HCT116 (cell line): ENCODE measurements at regions not wholly inside any gene's neighbourhood (a gene's known extent, or its start where the extent isn't known, plus 50 kb on each side); places are given as distances from the start of the nearest gene placed in this dataset.

Source experiments
- ATAC-seq: fragments of 200-7000 bp; cut with Tn5 transposase; 2 replicates; pipeline ENCODE4 v1.9.1; 2020; ENCODE audit warnings: mild to moderate bottlenecking, moderate library complexity
- BruUV-seq: library from RNA; stranded (reverse); fragments of 400-500 nt; replicated peaks from 2 replicates; lab custom pipeline; 2021; lab: Mats Ljungman, UMichigan
- CTCF ChIA-PET: fragments of 300-600 bp; sonication (Branson Sonifier 250); formaldehyde crosslinking; loops from one replicate; lab custom pipeline; 2021; ENCODE audit warnings: antibody characterized with exemption; lab: Charles Lee
- POLR2A ChIA-PET: fragments of 300-600, 350-600 bp; sonication (Branson Sonifier 250); formaldehyde crosslinking; loops from one replicate; lab custom pipeline; 2021; ENCODE audit warnings: antibody characterized with exemption; lab: Charles Lee
- RAD21 ChIA-PET, 2 experiments: fragments of 300-600 bp; sonication (Branson Sonifier 250); formaldehyde crosslinking; loops; one replicate each; lab custom pipeline; 2023; ENCODE audit warnings: low total read pairs in 2 of 2; ENCODE audit not compliant: uncharacterized antibody in 2 of 2, unreplicated experiment in 2 of 2, low non-redundant PET in 1 of 2; lab: Charles Lee
- DNase-seq: peaks from one replicate; pipeline ENCODE4 v3.0.0-alpha.2; 2010; ENCODE audit warnings: low read depth, low spot score
- H2AFZ ChIP-seq: fragments of 200-600 bp; shearing (Covaris generic), sonication (generic); 2 replicates; pipeline ENCODE4 v1.6.1; 2017; ENCODE audit warnings: low read depth, mixed run types, mixed read lengths, antibody characterized with exemption, low read length; ENCODE audit not compliant: poor library complexity, severe bottlenecking
- H3K27ac ChIP-seq: 2 replicates; pipeline ENCODE4 v1.5.1; 2012; ENCODE audit warnings: low read depth, low read length
- H3K27me3 ChIP-seq: fragments of 200-600 bp; sonication (generic); 2 replicates; pipeline ENCODE4 v1.6.1; 2016; ENCODE audit warnings: mixed run types, low read length, mixed read lengths; ENCODE audit not compliant: insufficient read depth
- H3K36me3 ChIP-seq, 2 experiments: fragments of 200-500 bp in 1 of 2; fragments of 200-600 bp in 1 of 2; sonication (Bioruptor generic) in 1 of 2; sonication (generic) in 1 of 2; 2 replicates each; pipeline versions ENCODE4 v1.5.1 to v1.6.1; 2014 to 2016; ENCODE audit warnings: low read length in 2 of 2, inconsistent platforms in 1 of 2, mixed read lengths in 1 of 2, mixed run types in 1 of 2; ENCODE audit not compliant: insufficient read depth in 2 of 2, control insufficient read depth in 1 of 2
- H3K4me1 ChIP-seq, 2 experiments: fragments of 200-600 bp in 1 of 2; sonication (generic) in 1 of 2; 2 replicates each; pipeline versions ENCODE4 v1.5.1 to v1.6.1; 2012 to 2017; ENCODE audit warnings: low read length in 2 of 2, inconsistent platforms in 1 of 2, mild to moderate bottlenecking in 1 of 2, mixed read lengths in 1 of 2, mixed run types in 1 of 2, moderate library complexity in 1 of 2; ENCODE audit not compliant: insufficient read depth in 2 of 2, control insufficient read depth in 1 of 2
- H3K4me2 ChIP-seq: fragments of 200-600 bp; sonication (generic); 2 replicates; pipeline ENCODE4 v1.6.1; 2017; ENCODE audit warnings: mixed run types, low read length, mixed read lengths
- H3K4me3 ChIP-seq, 2 experiments: fragments of 200-600 bp in 1 of 2; sonication (generic) in 1 of 2; replicated peaks in 1 of 2; 2 replicates each; pipeline ENCODE4 v1.5.1; 2011 to 2016; ENCODE audit warnings: low read length in 2 of 2, control low read depth in 1 of 2, low read depth in 1 of 2, mild to moderate bottlenecking in 1 of 2, mixed read lengths in 1 of 2, mixed run types in 1 of 2
- H3K79me2 ChIP-seq: fragments of 200-600 bp; sonication (generic); 2 replicates; pipeline ENCODE4 v1.6.1; 2017; ENCODE audit warnings: mild to moderate bottlenecking, mixed run types, low read length, moderate library complexity, mixed read lengths; ENCODE audit not compliant: insufficient read depth
- H3K9ac ChIP-seq: fragments of 200-600 bp; sonication (generic); 2 replicates; pipeline ENCODE4 v1.6.1; 2016; ENCODE audit warnings: low read length, mixed read lengths
- H3K9me2 ChIP-seq: fragments of 200-600 bp; sonication (generic), shearing (Covaris generic); 2 replicates; pipeline ENCODE4 v1.6.1; 2017; ENCODE audit warnings: mixed run types, mild to moderate bottlenecking, moderate library complexity; ENCODE audit not compliant: insufficient read depth
- H3K9me3 ChIP-seq, 2 experiments: fragments of 200-500 bp in 1 of 2; fragments of 200-600 bp in 1 of 2; sonication (Bioruptor generic) in 1 of 2; sonication (generic) in 1 of 2; 2 replicates each; pipeline ENCODE4 v1.6.1; 2014 to 2017; ENCODE audit warnings: low read length in 2 of 2, mixed read lengths in 2 of 2, inconsistent platforms in 1 of 2, low read depth in 1 of 2, mild to moderate bottlenecking in 1 of 2, mixed run types in 1 of 2, moderate library complexity in 1 of 2; ENCODE audit not compliant: control insufficient read depth in 1 of 2, insufficient read depth in 1 of 2
- H4K20me1 ChIP-seq: fragments of 200-600 bp; sonication (generic), shearing (Covaris generic); 2 replicates; pipeline ENCODE4 v1.6.1; 2017; ENCODE audit warnings: mixed run types, mild to moderate bottlenecking, moderate library complexity; ENCODE audit not compliant: insufficient read depth
- CBX3 ChIP-seq: IDR thresholded peaks from 2 replicates; pipeline ENCODE4 v1.6.1; 2012; ENCODE audit warnings: low read depth
- CEBPB ChIP-seq: IDR thresholded peaks from 2 replicates; pipeline ENCODE4 v1.6.1; 2012; ENCODE audit warnings: low read depth
- CTCF ChIP-seq, 3 experiments: fragments of 200-600 bp in 1 of 3; sonication (generic) in 1 of 3; IDR thresholded peaks in 2 of 3; conservative IDR thresholded peaks in 1 of 3; 2 replicates each; pipeline ENCODE4 v1.5.1; 2012 to 2017; ENCODE audit warnings: low read depth in 2 of 3, low read length in 2 of 3, antibody characterized with exemption in 1 of 3, borderline replicate concordance in 1 of 3, control low read depth in 1 of 3, mild to moderate bottlenecking in 1 of 3, mixed read lengths in 1 of 3, mixed run types in 1 of 3, moderate library complexity in 1 of 3; ENCODE audit not compliant: insufficient read depth in 1 of 3
- EGR1 ChIP-seq: IDR thresholded peaks from 2 replicates; pipeline ENCODE4 v1.6.1; 2012; ENCODE audit warnings: low read depth
- EZH2 ChIP-seq: fragments of 200-600 bp; sonication (generic); IDR thresholded peaks from 2 replicates; pipeline ENCODE4 v1.6.1; 2017; ENCODE audit warnings: antibody characterized with exemption, mixed run types
- EZH2phosphoT487 ChIP-seq: fragments of 200-600 bp; IDR thresholded peaks from 2 replicates; pipeline ENCODE4 v1.6.1; 2018; ENCODE audit warnings: antibody characterized with exemption, borderline replicate concordance
- POLR2AphosphoS5 ChIP-seq: IDR thresholded peaks from 2 replicates; pipeline ENCODE4 v1.6.1; 2011; ENCODE audit warnings: mild to moderate bottlenecking, low read depth, low read length, moderate library complexity
- RAD21 ChIP-seq: IDR thresholded peaks from 2 replicates; pipeline ENCODE4 v1.6.1; 2012; ENCODE audit warnings: low read depth, mild to moderate bottlenecking
- SP1 ChIP-seq: IDR thresholded peaks from 2 replicates; pipeline ENCODE4 v1.6.1; 2012; ENCODE audit warnings: low read depth
- SRF ChIP-seq: IDR thresholded peaks from 2 replicates; pipeline ENCODE4 v1.6.1; 2012; ENCODE audit warnings: low read depth
- TCF7L2 ChIP-seq: IDR thresholded peaks from 2 replicates; pipeline ENCODE4 v1.7.0; 2011; ENCODE audit warnings: borderline replicate concordance, inconsistent platforms; ENCODE audit not compliant: insufficient read depth, insufficient read length; ENCODE audit errors: extremely low read depth
- ZBTB33 ChIP-seq: IDR thresholded peaks from 2 replicates; pipeline ENCODE4 v1.6.1; 2011; ENCODE audit warnings: mild to moderate bottlenecking, low read length, moderate library complexity; ENCODE audit not compliant: insufficient replicate concordance; ENCODE audit errors: extremely low read depth
- ZFX ChIP-seq: fragments of 450-650 bp; IDR thresholded peaks from 2 replicates; pipeline ENCODE4 v1.6.1; 2017
- ZNF274 ChIP-seq: fragments of 200-500 bp; sonication (Bioruptor generic); IDR thresholded peaks from 2 replicates; pipeline ENCODE4 v1.6.1; 2014; ENCODE audit warnings: mild to moderate bottlenecking, low read depth, low read length, inconsistent platforms
- intact Hi-C: fragments of 100-400 bp; cut with micrococcal nuclease; formaldehyde crosslinking; loops from 2 replicates; pipeline ENCODE4 v1.10.0; 2022

GRCh38 chr2:13480057-13480456, 763.3 kb downstream of the TRIB2 start:
- Histone ChIP-seq H3K4me1 (no peaks in the 10 kb centered on the region), H3K27ac (no peak overlapping the region), H3K9me3 (peaks cover 0 to 22% of the 10 kb centered on the region in 2 experiments; a peak in 2 of 4 replicates), H3K4me3 (no peak overlapping the region), H4K20me1 (no peaks in the 10 kb centered on the region), H3K9me2 (no peaks in the 10 kb centered on the region), H3K4me2 (no peak overlapping the region), H2AFZ (no peak overlapping the region), H3K36me3 (no peaks in the 10 kb centered on the region), H3K79me2 (no peaks in the 10 kb centered on the region), H3K9ac (no peak overlapping the region), H3K27me3 (no peaks in the 10 kb centered on the region)
- ChIA-PET RAD21 (no interaction called here), POLR2A (no interaction called here), CTCF (no interaction called here)
- intact Hi-C loops: no loop called here
- no TSS peak for BruUV-seq
- TF ChIP-seq EGR1 (no peak), CTCF (IDR thresholded peaks at IDR 0.05 in 2 of 3, conservative IDR thresholded peaks at IDR 0.05 in 1 of 3; ENCODE audit: borderline replicate concordance in 1 of 3, insufficient read depth in 1 of 3, low read depth in 2 of 3, low read length in 2 of 3) (no peak), CBX3 (no peak), SRF (no peak), ZNF274 (no peak), ZBTB33 (no peak), EZH2 (no peak), POLR2AphosphoS5 (no peak), RAD21 (no peak), TCF7L2 (no peak), CEBPB (no peak), SP1 (no peak), EZH2phosphoT487 (no peak), ZFX (no peak)
- DNase-seq (no peak), ATAC-seq (no peak)
